Mucosa of gallbladder (tissue), 1 donor: ENCODE measurements at regions not wholly inside any gene's neighbourhood (a gene's known extent, or its start where the extent isn't known, plus 50 kb on each side); places are given as distances from the start of the nearest gene placed in this dataset.

ENCODE experiments used
- DNase-seq: peaks from one replicate; pipeline ENCODE4 v3.0.0-alpha.2; 2020; ENCODE audit warnings: low spot score
- donor health status: DM: no; HTN: no; CAD: no.

- no peak for DNase-seq
Observed at GRCh38 chr5:110031402-110032140, 341.8 kb downstream of the MAN2A1 start.

DNA sequence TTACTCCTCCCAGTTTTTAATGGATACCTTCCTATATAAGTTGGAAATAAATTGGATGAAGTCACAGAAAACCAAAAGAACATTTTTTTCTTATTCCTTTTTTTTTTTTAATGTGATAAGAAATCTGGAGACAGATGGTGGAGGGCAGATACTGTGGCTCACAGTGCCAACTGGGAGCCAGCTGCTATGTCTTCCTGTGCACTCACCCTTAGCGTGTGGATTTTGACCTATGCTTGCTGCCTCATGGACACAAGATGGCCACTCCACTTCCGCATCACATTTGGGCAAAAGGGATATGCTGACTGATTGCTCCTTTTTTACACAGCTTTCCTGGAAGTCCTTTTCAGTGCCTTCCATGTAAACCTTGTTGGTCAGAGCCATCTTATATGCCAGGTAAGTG lies 342.6 kb downstream of the MAN2A1 start:
- DNase-seq: no peak

- no peak for DNase-seq
Observed at GRCh38 chr5:110034056-110034600, 344.4 kb downstream of the MAN2A1 start.

DNA sequence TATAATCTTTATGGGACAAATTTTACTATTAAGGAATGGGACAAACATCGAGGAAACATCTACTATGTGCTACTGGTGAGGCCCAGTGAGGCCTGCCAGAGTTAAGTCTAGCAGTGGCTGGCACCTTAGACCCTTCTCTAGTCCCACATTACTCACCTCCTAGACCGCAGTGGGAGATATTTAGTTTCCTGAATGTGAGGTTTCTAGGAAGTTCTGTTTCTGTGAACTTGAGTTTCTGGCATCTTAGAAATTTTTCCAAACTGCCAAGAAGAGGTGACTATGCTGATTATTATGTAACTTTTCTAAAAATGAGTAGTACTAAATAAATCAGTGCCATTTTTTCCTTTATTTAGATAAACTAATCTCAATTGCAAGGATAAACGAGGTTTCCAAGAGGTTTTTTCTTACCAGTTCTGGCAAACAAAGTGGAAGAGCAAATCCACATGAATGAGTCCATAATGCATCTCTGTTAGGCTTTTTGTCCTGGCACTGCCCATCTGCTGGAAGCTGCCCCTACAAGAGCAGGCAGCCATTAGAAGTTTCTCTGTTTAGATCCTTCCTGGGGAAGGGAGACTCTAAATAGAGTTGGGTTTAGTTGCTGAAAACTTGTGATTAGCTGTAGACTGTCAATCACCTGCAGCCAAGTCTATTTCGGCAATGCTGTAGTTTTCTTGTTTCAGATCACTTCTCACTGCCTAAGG lies 348.7 kb downstream of the MAN2A1 start:
- DNase-seq: no peak

DNA sequence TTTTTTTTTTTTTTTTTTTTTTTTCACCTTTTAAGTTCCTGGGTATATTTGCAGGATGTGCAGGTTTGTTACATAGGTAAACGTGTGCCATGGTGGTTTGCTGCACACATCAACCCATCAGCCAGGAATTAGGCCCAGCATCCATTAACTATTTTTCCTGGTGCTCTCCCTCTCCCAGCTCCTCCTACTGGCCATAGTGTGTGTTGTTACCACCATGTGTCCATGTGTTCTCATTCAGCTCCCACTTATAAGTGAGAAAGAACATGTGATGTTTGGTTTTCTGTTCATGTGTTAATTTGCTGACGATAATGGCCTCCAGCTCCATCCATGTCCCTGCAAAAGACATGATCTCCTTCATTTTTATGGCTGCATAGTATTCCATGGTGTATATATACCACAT lies 350.5 kb downstream of the MAN2A1 start:
- no peak for DNase-seq

DNA sequence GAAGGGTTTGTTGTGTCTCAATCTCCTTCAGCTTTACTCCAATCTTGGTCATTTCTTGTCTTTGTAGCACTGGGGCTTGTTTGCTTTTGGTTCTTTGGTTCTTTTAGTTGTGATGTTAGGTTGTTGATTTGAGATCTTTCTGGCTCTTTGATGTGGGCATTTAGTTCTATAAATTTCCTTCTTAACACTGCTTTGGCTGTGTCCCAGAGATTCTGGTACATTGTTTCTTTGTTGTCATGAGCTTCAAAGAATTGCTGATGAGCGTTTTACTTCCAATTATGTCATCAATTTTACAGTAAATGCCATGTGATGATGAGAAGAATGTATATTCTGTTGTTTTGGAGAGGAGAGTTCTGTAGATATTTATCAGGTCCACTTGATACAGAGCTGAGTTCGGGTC lies 353.3 kb downstream of the MAN2A1 start:
- DNase-seq: no peak

DNA sequence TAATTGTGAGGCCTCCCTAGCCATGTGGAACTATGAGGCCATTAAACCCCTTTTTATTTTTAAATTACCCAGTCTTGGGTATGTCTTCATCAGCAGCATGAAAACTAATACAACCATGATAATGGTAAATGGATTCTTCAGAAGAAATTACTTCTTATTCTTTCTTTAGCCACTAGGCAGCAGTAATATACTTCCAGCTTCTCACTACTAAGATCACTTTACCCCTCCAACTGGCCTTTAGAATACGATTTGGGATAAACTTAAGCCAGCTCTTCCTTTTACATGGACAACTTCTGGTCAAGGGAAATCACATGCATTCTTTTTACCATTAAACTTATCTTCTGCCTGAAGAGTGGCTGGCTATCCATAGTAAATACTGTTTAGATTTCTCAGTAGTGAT lies 355.4 kb downstream of the MAN2A1 start:
- DNase-seq: no peak

DNA sequence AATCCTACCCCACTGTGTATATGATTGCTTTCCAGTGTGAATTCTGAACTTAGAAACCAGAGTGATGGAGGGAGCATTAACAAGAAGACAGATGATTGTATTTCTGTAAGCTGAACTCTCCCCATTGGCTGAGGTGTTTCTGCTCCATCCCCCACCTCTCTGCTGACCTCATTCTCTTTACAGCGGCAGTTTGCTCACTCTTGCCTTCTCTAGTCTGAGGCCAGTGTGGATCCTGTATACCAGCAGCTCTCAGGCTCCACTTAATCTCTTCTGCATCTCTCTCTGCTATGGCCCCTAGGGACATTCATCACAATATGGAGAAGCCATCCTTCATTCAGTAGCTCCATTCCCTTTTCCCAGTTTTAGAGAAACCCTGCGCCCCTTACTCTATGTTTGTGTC lies 358.8 kb downstream of the MAN2A1 start:
- no peak for DNase-seq

DNA sequence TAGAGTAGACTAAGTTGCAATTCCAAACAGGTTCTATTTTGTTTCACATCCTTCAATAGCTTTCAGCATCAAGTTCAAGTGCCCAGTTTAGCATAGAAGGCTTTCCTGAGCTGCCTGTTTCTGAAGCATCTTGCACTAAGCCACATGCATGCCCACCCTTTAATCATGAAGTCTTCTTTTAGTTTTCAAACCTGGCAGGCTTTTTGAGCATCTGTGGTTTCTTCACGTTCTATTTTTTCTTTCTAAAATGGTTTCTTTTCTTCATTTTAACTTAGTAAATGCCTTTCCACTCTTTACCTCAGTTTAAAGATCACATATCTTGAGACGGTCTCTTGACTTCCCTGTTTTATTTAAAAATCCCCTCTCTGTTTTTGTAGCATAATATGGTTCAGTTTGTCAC lies 360.1 kb downstream of the MAN2A1 start:
- no peak for DNase-seq

DNA sequence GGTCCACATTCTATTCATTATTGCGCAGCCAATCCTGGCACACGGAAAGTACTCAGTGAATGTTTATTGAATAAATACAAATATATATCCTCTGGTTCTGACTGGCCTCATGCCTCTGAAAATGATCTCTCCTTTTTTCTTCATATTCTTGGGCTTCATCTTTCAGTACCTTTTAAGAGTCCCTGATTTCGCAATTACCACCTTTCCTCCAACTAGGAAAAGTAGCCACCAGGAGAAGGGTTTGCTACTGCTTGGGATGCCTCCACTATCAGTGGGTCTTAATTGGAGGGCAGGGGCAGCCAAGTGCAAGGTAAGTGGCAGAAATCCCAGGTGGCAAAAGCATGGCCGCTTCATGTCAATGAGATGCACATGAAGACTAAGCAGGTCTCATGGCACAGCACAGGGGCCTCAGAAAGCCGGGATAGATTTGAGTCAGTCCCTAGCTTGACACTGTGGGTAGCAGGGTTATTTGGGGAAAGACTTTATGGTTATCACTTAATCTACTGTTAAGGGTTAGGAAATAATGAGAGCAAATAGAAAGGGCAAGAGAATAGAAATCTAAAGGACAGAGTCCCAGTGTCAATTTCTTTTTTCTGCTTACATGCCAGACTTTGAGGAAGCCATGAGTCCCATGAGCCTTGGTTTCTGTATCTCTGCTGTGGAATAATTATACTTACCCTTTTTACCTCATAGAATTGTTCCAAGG lies 361.1 kb downstream of the MAN2A1 start:
- no peak for DNase-seq

DNA sequence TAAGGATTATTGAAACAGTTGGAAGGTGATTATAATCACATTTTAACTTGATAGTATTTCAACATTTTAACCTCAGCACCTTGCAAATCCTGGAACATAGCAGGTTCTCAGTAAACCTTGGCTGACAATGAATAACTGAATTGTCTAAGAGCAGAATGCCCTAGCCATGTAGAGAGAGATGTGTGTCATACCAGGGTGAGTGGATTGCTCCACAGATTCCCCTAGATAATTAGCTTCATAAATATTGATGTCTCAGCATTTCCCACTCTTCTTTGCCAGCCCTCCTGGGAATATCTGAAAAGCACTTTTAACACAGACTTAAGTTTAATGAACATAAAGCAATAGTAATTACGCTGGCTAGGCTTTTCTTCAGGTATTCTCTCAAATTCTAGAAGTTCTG lies 363.5 kb downstream of the MAN2A1 start:
- DNase-seq: no peak

DNA sequence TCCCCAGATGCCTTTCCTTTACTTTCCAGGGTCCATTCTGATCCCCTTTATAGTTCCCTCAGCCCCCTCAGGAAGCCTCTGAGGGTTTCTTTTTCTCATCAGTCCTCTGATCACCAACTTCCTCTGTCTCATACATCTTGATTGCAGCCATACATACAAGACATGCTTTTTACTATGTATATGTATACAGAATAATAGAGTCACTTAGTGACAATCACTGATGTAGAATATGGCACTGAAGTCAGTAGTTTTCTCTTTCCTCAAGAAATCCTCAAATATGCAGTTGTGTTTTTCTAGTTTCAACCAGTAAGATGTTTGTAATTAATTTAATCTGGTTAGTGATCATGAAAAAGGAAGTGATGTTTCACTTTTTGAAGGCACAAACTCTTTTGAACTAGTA lies 364.1 kb downstream of the MAN2A1 start:
- DNase-seq: no peak

DNA sequence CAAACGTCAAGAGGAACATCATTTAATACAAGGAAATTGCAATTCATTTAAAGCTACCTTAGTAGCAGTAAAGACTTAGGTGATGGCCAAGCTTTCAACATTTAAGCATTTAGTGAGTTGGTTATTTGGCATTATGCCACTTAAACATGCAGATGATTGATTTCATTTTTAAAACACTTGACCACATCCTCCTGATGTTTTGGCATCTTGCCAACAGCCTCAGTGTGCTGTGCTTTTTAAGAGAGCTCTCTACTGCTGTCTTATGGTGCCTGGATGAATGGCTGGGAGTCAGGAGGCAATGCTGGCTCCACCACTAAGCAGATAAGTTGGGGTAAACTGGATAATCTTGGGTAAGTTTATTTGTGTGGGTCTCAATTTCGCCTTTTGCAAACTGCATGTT lies 364.5 kb downstream of the MAN2A1 start:
- DNase-seq: peak; percentile 56

- no peak for DNase-seq
Observed at GRCh38 chr5:110055302-110055701, 365.6 kb downstream of the MAN2A1 start.

DNA sequence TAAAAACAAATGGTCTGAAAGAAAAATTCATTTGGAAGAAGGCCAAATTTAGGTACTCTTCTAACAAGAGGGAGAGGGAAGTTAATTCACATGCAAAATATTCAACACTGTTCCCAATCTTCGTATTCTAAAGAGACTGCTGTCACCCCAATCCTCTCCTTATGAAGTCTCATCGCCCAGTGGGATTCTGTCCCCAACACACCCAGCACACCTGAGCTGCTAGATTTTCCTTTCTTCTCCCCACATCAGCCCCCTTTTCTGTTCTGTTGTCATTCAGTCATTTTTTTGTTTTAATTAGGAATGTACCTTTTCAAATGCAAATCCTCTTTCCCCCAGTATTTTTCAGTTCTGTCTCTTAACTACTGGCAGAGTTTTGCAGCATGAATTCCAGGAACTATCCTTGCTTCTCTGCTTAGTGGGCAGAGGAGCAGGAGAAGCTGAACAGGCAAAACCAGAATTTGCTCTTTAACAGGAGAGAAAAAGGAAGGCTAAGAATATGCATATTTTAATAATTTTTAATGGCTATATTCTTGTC lies 366.9 kb downstream of the MAN2A1 start:
- DNase-seq: no peak

- peak; percentile 11 for DNase-seq
Observed at GRCh38 chr5:110058175-110058574, 368.4 kb downstream of the MAN2A1 start.

DNA sequence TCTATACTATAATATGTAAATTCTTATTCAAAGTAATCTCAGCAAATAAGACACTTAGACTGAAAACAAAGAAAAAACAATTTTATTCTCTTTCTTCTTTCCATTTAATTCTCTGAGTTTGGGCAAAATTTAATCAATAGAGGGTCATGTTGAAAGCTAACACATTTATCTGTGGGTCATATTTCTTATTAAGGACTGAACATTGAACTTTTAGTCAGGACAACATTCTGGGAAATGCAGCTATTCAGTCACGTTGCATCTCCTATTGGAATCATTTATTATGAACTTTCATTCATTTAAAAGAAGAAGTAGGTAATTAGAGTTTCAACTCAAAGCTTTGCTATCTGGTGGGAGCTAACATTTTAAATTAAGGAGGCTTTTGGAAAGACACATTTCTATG lies 372.5 kb downstream of the MAN2A1 start:
- no peak for DNase-seq

- no peak for DNase-seq
Observed at GRCh38 chr5:110063640-110064602, 374.2 kb downstream of the MAN2A1 start.

- no peak for DNase-seq
Observed at GRCh38 chr5:110064603-110065268, 375.0 kb downstream of the MAN2A1 start.

DNA sequence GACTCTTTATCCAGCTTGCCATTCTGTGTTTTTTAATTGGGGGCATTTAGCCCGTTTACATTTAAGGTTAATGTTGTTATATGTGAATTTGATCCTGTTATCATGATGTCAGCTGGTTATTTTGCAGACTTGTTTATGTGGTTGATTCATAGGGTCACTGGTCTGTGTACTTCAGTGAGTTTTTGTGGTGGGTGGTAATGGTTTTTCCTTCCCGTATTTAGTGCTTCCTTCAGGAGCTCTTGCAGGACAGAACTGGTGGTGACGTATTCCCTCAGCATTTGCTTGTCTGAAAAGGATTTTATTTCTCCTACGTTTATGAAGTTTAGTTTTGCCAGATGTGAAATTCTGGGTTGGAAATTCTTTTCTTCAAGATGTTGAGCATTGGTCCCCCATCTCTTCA lies 381.1 kb downstream of the MAN2A1 start:
- DNase-seq: no peak

- DNase-seq: no peak
Observed at GRCh38 chr5:110072651-110073050, 382.9 kb downstream of the MAN2A1 start.
